Tibial nerve (tissue), 4 donors: ENCODE measurements at regions not wholly inside any gene's neighbourhood (a gene's known extent, or its start where the extent isn't known, plus 50 kb on each side); places are given as distances from the start of the nearest gene placed in this dataset.

Experiments
- DNase-seq, 2 donors: peaks; one replicate each; pipeline ENCODE4 v3.0.0-alpha.2; 2019; ENCODE audit warnings: low spot score in 2 of 2
- H3K27ac ChIP-seq, 4 donors: fragments of 200-600 bp; sonication (generic) in 3 of 4; one replicate each; pipeline ENCODE4 v1.5.1; 2017 to 2019; ENCODE audit warnings: mild to moderate bottlenecking in 1 of 4
- H3K27me3 ChIP-seq, 2 donors: fragments of 200-600 bp; sonication (generic) in 1 of 2; one replicate each; pipeline versions ENCODE4 v1.5.1 to v1.6.0; 2017 to 2019
- H3K36me3 ChIP-seq, 3 donors: fragments of 200-600 bp; sonication (generic); one replicate each; pipeline ENCODE4 v1.5.1; 2018 to 2019
- H3K4me1 ChIP-seq, 4 donors: fragments of 200-600 bp; sonication (generic) in 3 of 4; one replicate each; pipeline ENCODE4 v1.5.1; 2017 to 2019
- H3K4me3 ChIP-seq, 4 donors: fragments of 200-600 bp; sonication (generic) in 3 of 4; one replicate each; pipeline ENCODE4 v1.5.1; 2017 to 2019; ENCODE audit warnings: mild to moderate bottlenecking in 1 of 4, moderate library complexity in 1 of 4
- H3K9me3 ChIP-seq, 4 donors: fragments of 200-600 bp; sonication (generic) in 3 of 4; one replicate each; pipeline ENCODE4 v1.5.1; 2017 to 2019
- CTCF ChIP-seq, 5 experiments: fragments of 200-600 bp in 3 of 5; fragments of 450-650 bp in 2 of 5; sonication (generic) in 3 of 5; IDR thresholded peaks; one replicate each; pipeline ENCODE4 v1.5.1; 2016 to 2019; ENCODE audit warnings: antibody characterized with exemption in 5 of 5, mild to moderate bottlenecking in 3 of 5, moderate library complexity in 2 of 5
- EP300 ChIP-seq, 2 donors: sonication (generic); formaldehyde crosslinking; IDR thresholded peaks; one replicate each; pipeline ENCODE4 v1.6.1; 2017; ENCODE audit warnings: antibody characterized with exemption in 2 of 2, mild to moderate bottlenecking in 1 of 2
- POLR2A ChIP-seq, 2 donors: fragments of 450-650 bp; IDR thresholded peaks; one replicate each; pipeline ENCODE4 v1.6.1; 2017; ENCODE audit warnings: antibody characterized with exemption in 2 of 2, mild to moderate bottlenecking in 2 of 2, moderate library complexity in 2 of 2
- WGBS, 2 donors: methylation state at CpG; one replicate each; pipeline ENCODE4 v1.1.5; 2018; 5-methylcytosine and 5-hydroxymethylcytosine counted together

GRCh38 chr9:118360036-118360435 is 655.8 kb downstream of the TLR4 start:
- WGBS, 2 donors = 82 to 83% methylated on average over 4 of the region's 4 CpGs
- DNase-seq = no peak
- Histone ChIP-seq H3K4me3 (no peak overlapping the region), H3K9me3 (peaks cover 0 to 11% (median 0%) of the 10 kb centered on the region in 4 donors), H3K27me3 (no peaks in the 10 kb centered on the region), H3K27ac (no peak overlapping the region), H3K4me1 (no peaks in the 10 kb centered on the region), H3K36me3 (no peaks in the 10 kb centered on the region)
- TF ChIP-seq EP300 (IDR thresholded peaks at IDR 0.05) (no peak), POLR2A (IDR thresholded peaks at IDR 0.05) (no peak), CTCF (IDR thresholded peaks at IDR 0.05) (no peak)

GRCh38 chr9:118362123-118362522 is 657.9 kb downstream of the TLR4 start:
- Histone ChIP-seq H3K4me1 (no peaks in the 10 kb centered on the region), H3K27me3 (no peaks in the 10 kb centered on the region), H3K27ac (no peak overlapping the region), H3K4me3 (no peak overlapping the region), H3K36me3 (no peaks in the 10 kb centered on the region), H3K9me3 (peaks cover 0 to 11% (median 0%) of the 10 kb centered on the region in 4 donors)
- WGBS, 2 donors = 47 to 55% methylated on average over 1 of the region's 1 CpG
- TF ChIP-seq POLR2A (IDR thresholded peaks at IDR 0.05) (no peak), CTCF (IDR thresholded peaks at IDR 0.05) (no peak), EP300 (IDR thresholded peaks at IDR 0.05) (no peak)
- no peak for DNase-seq

GRCh38 chr9:118362596-118362995 is 658.4 kb downstream of the TLR4 start:
- Histone ChIP-seq H3K4me1 (no peaks in the 10 kb centered on the region), H3K27ac (no peak overlapping the region), H3K27me3 (no peaks in the 10 kb centered on the region), H3K9me3 (peaks cover 0 to 11% (median 0%) of the 10 kb centered on the region in 4 donors), H3K4me3 (no peak overlapping the region), H3K36me3 (no peaks in the 10 kb centered on the region)
- TF ChIP-seq CTCF (IDR thresholded peaks at IDR 0.05) (no peak), EP300 (IDR thresholded peaks at IDR 0.05) (no peak), POLR2A (IDR thresholded peaks at IDR 0.05) (no peak)
- no peak for DNase-seq
- 44 to 46% methylated on average over 3 of the region's 3 CpGs for WGBS, 2 donors

- H3K27ac ChIP-seq = no peak overlapping the region
- H3K4me1 ChIP-seq = no peaks in the 10 kb centered on the region
- no peaks in the 10 kb centered on the region for H3K27me3 ChIP-seq
- WGBS, 2 donors = 76 to 80% methylated on average over 7 of the region's 7 CpGs
- no peak for DNase-seq
- TF ChIP-seq CTCF (IDR thresholded peaks at IDR 0.05) (no peak), EP300 (IDR thresholded peaks at IDR 0.05) (no peak), POLR2A (IDR thresholded peaks at IDR 0.05) (no peak)
- H3K9me3 ChIP-seq = peaks cover 0 to 11% (median 0%) of the 10 kb centered on the region in 4 donors
- H3K4me3 ChIP-seq = no peak overlapping the region
- H3K36me3 ChIP-seq = no peaks in the 10 kb centered on the region
Observed at GRCh38 chr9:118364266-118365106, 660.3 kb downstream of the TLR4 start.

GRCh38 chr9:118366228-118366627 is 662.0 kb downstream of the TLR4 start:
- Histone ChIP-seq H3K36me3 (no peaks in the 10 kb centered on the region), H3K4me1 (no peaks in the 10 kb centered on the region), H3K27me3 (no peaks in the 10 kb centered on the region), H3K9me3 (peaks cover 0 to 11% (median 0%) of the 10 kb centered on the region in 4 donors), H3K4me3 (no peak overlapping the region), H3K27ac (no peak overlapping the region)
- TF ChIP-seq CTCF (IDR thresholded peaks at IDR 0.05) (no peak), EP300 (IDR thresholded peaks at IDR 0.05) (no peak), POLR2A (IDR thresholded peaks at IDR 0.05) (no peak)
- DNase-seq = no peak
- 89 to 91% methylated on average over 2 of the region's 2 CpGs for WGBS, 2 donors
